GM12878 (cell line): ENCODE measurements at regions not wholly inside any gene's neighbourhood (a gene's known extent, or its start where the extent isn't known, plus 50 kb on each side); places are given as distances from the start of the nearest gene placed in this dataset.

Source experiments
- CTCF ChIP-seq, 3 experiments: IDR thresholded peaks in 2 of 3; conservative IDR thresholded peaks in 1 of 3; 2 replicates each; pipeline ENCODE4 v1.5.1; 2011; ENCODE audit warnings: low read depth in 3 of 3, low read length in 3 of 3, mild to moderate bottlenecking in 3 of 3, control low read depth in 2 of 3, moderate library complexity in 2 of 3, inconsistent platforms in 1 of 3, mixed read lengths in 1 of 3; ENCODE audit not compliant: control insufficient read depth in 2 of 3, insufficient read depth in 1 of 3; ENCODE audit errors: extremely low read depth in 1 of 3
- PAX5 ChIP-seq: IDR thresholded peaks from 2 replicates; pipeline ENCODE4 v1.6.1; 2011; ENCODE audit warnings: low read depth, low read length, borderline replicate concordance
- POLR2AphosphoS5 ChIP-seq: IDR thresholded peaks from 2 replicates; pipeline ENCODE4 v1.6.1; 2011; ENCODE audit warnings: mild to moderate bottlenecking, low read length, inconsistent platforms
- POU2F2 ChIP-seq: IDR thresholded peaks from 3 replicates; pipeline ENCODE4 v1.6.1; 2011; ENCODE audit warnings: low read depth, mild to moderate bottlenecking, low read length, borderline replicate concordance
- RB1 ChIP-seq: fragments of 450-650 bp; formaldehyde crosslinking; IDR thresholded peaks from 2 replicates; pipeline ENCODE4 v1.6.1; 2017; ENCODE audit warnings: mild to moderate bottlenecking, borderline replicate concordance
- REST ChIP-seq: IDR thresholded peaks from 2 replicates; pipeline ENCODE4 v1.6.1; 2012; ENCODE audit warnings: mild to moderate bottlenecking, low read depth, low read length
- RUNX3 ChIP-seq: IDR thresholded peaks from 2 replicates; pipeline ENCODE4 v1.6.1; 2012; ENCODE audit warnings: low read length, inconsistent platforms
- SRF ChIP-seq, 2 experiments: IDR thresholded peaks; 2 replicates each; pipeline ENCODE4 v1.6.1; 2011; ENCODE audit warnings: low read depth in 2 of 2, low read length in 2 of 2, mild to moderate bottlenecking in 1 of 2, moderate library complexity in 1 of 2
- TF ChIP-seq, protein P1 (sequence below): IDR thresholded peaks from 2 replicates; pipeline ENCODE4 v1.6.1; 2012; ENCODE audit warnings: low read depth, low read length, improper control_type of control experiment

GRCh38 chr16:6560306-6561100 lies 772.1 kb upstream of the RBFOX1 start:
- TF ChIP-seq CTCF (IDR thresholded peaks at IDR 0.05 in 2 of 3, conservative IDR thresholded peaks at IDR 0.05 in 1 of 3; ENCODE audit: control insufficient read depth in 2 of 3, extremely low read depth in 1 of 3, insufficient read depth in 1 of 3, low read depth in 3 of 3, low read length in 3 of 3) = no peak
- TF ChIP-seq, protein P1, sequence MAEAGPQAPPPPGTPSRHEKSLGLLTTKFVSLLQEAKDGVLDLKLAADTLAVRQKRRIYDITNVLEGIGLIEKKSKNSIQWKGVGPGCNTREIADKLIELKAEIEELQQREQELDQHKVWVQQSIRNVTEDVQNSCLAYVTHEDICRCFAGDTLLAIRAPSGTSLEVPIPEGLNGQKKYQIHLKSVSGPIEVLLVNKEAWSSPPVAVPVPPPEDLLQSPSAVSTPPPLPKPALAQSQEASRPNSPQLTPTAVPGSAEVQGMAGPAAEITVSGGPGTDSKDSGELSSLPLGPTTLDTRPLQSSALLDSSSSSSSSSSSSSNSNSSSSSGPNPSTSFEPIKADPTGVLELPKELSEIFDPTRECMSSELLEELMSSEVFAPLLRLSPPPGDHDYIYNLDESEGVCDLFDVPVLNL = no peak
- TF ChIP-seq PAX5 = no peak
- TF ChIP-seq POU2F2 = no peak
- TF ChIP-seq RUNX3 = no peak
- no peak for TF ChIP-seq POLR2AphosphoS5
- no peak for TF ChIP-seq REST
- TF ChIP-seq SRF (IDR thresholded peaks at IDR 0.05; ENCODE audit: low read depth in 2 of 2, low read length in 2 of 2) = no peak
- TF ChIP-seq RB1 = no peak
